ENCODE measurements at regions not wholly inside any gene's neighbourhood (a gene's known extent, or its start where the extent isn't known, plus 50 kb on each side); places are given as distances from the start of the nearest gene placed in this dataset.
"Not testable (repeated sequence)": the region's sequence is repeated elsewhere in the genome, so short reads cannot be mapped to it uniquely, and the experiment has no call there.

- TF ChIP-seq, protein P1, sequence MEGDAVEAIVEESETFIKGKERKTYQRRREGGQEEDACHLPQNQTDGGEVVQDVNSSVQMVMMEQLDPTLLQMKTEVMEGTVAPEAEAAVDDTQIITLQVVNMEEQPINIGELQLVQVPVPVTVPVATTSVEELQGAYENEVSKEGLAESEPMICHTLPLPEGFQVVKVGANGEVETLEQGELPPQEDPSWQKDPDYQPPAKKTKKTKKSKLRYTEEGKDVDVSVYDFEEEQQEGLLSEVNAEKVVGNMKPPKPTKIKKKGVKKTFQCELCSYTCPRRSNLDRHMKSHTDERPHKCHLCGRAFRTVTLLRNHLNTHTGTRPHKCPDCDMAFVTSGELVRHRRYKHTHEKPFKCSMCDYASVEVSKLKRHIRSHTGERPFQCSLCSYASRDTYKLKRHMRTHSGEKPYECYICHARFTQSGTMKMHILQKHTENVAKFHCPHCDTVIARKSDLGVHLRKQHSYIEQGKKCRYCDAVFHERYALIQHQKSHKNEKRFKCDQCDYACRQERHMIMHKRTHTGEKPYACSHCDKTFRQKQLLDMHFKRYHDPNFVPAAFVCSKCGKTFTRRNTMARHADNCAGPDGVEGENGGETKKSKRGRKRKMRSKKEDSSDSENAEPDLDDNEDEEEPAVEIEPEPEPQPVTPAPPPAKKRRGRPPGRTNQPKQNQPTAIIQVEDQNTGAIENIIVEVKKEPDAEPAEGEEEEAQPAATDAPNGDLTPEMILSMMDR (IDR thresholded peaks at IDR 0.05; ENCODE audit: low read depth, low read length): no peak
- DNase-seq (ENCODE audit: extremely low read depth, low read depth): no peak
Observed at GRCh38 chr6:5898102-5898501, 108.6 kb downstream of the NRN1 start.

- no peak for DNase-seq (ENCODE audit: extremely low read depth, low read depth)
- TF ChIP-seq, protein P1 (IDR thresholded peaks at IDR 0.05; ENCODE audit: low read depth, low read length): no peak
Observed at GRCh38 chr6:5896476-5897200, 110.1 kb downstream of the NRN1 start.

- DNase-seq (ENCODE audit: extremely low read depth, low read depth): no peak
- TF ChIP-seq, protein P1 (IDR thresholded peaks at IDR 0.05; ENCODE audit: low read depth, low read length): no peak
Observed at GRCh38 chr6:5894357-5894756, 112.4 kb downstream of the NRN1 start.

DNA sequence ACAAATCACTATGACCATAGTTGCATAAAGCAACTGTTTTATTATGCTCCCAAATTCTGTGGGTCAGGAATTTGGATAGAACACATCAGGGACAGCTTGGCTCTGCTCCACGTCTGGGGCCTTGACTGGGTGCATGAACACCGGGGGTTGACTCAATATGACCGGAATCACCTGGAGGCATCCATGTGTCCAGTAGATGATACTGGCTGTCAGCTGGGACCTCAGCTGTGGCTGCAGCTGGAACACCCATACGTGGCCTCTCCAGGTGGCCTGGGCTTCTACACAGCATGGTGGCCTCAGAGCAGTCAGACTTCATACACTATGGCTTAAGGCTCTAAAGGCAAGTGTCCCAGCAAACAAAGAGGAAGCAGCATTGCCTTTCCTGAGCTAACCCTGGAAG, 113.4 kb downstream of the NRN1 start:
- no peak for DNase-seq (ENCODE audit: extremely low read depth, low read depth)
- TF ChIP-seq, protein P1 (IDR thresholded peaks at IDR 0.05; ENCODE audit: low read depth, low read length): no peak

GRCh38 chr6:5892669-5893068, 114.1 kb downstream of the NRN1 start:
- no peak for DNase-seq (ENCODE audit: extremely low read depth, low read depth)
- TF ChIP-seq, protein P1 (IDR thresholded peaks at IDR 0.05; ENCODE audit: low read depth, low read length): no peak

DNA sequence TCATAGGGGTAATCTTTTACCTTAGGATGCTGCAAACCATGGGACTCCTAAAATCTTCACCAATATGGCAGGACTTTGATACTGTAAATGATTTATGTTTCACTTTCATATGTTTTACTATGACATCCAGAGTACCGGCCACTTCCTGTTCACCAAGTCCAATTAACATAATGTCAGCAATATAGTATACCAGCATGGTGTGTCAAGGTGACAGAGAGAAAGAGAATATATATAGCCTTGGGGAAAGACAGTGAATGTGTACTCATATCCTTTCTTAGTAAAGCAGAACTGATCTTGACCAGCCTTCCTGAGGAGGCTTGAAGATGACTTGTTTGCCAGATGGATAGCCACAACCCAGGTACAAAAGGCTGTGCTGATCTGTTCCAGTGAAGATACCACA, 127.9 kb downstream of the NRN1 start:
- DNase-seq (ENCODE audit: extremely low read depth, low read depth): no peak
- TF ChIP-seq, protein P1 (IDR thresholded peaks at IDR 0.05; ENCODE audit: low read depth, low read length): no peak

DNA sequence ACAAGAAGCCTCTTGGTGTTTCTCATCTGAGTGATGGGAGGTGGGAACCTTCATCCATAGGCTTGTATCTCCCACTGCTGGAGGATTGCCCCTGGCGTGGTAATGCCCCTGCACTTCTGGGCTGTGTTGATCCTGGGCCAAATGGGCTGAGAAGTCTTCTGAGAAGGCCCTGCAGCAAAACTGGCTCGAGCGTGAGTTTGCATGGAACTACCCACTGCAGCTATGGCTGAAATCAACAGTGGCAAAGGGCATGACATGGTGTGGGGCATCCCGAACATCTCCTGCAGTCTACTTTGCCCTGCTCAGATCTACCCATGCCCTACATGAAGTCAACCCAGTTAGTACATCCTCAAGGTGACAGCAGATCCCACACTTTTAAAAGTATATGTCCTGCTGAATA, 130.6 kb downstream of the NRN1 start:
- TF ChIP-seq, protein P1 (IDR thresholded peaks at IDR 0.05; ENCODE audit: low read depth, low read length): no peak
- no peak for DNase-seq (ENCODE audit: extremely low read depth, low read depth)

- DNase-seq (ENCODE audit: extremely low read depth, low read depth): not testable (repeated sequence)
Observed at GRCh38 chr6:5873976-5874375, 132.7 kb downstream of the NRN1 start.
